ENCODE measurements at regions not wholly inside any gene's neighbourhood (a gene's known extent, or its start where the extent isn't known, plus 50 kb on each side); places are given as distances from the start of the nearest gene placed in this dataset.

DNA sequence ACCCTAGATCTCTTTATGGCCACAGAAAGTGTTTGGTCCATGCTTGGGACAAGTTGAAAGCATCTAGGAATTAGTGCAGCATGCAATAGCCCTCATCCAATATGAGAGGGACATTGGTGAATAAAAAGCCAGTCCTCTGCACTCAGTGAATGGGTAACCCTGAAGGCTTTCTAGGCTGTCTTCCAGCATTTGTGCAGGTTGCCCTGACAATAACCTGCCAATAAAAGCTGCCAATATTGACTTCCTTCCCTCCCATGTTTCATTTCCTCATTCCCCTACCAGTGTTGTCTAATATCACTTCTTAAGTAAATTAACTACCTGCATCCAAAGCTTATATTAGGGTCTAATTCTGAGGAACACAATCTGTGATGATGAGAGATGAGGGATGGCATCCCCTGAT lies 563.6 kb upstream of the NEGR1 start:
- no peak for DNase-seq (ENCODE audit: low read depth in 2 of 2)

DNA sequence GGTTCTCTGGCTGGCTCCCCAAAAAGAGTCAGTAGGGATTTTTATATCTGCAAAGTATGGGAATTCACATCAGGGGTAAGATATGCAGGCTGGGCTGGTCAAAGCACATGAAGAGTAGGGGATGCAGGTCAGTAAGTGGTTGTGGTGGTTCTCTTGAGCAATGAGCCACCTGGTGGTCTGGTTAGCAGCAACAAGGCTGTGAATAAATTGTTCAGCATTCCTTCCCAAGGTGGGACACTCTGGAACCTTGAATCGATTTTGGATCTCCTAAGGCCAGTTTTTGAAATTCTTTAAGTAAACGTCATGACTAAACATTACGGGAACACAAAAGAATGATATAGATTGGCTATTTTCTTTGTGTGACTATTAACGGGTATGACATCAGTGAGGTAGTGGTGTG lies 563.0 kb upstream of the NEGR1 start:
- DNase-seq (ENCODE audit: low read depth in 2 of 2): peak in 1 of 2 donors; percentile 2

GRCh38 chr1:72837781-72838180 lies 555.4 kb upstream of the NEGR1 start:
- no peak for DNase-seq (ENCODE audit: low read depth in 2 of 2)

DNA sequence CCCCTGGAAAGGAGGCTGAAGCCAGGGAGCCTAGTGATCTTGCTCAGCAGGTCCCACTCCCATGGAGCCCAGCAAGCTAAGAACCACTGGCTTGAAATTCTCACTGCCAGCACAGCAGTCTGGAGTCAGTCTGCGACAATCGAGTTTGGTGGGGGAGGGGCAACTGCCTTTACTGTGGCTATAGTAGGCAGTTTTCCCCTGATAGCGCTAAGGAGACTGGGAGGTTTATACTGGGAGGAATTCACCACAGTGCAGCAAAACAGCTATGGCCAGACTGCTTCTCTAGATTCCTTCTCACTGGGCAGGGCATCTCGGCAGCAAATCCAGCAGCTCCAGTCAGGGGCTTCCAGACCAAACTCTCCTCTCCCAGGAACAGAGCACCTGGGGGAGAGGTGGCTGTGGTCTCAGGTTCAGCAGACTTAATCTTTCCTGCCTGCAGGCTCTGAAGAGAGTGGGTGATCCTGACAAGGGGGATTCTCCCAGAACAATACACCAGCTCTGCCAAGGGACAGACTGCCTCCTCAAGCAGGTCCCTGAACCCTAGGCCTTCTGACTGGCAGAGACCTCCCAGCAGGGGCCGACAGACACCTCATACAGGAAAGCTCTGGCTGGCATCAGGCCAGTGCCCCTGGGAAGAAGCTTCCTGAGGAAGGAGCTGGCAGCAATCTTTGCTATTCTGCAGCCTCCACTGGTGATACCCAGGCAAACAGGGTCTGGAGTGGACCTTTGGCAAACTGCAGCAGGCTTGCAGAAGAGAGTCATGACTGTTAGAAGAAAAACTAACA lies 548.5 kb upstream of the NEGR1 start:
- DNase-seq (ENCODE audit: low read depth in 2 of 2): no peak

DNA sequence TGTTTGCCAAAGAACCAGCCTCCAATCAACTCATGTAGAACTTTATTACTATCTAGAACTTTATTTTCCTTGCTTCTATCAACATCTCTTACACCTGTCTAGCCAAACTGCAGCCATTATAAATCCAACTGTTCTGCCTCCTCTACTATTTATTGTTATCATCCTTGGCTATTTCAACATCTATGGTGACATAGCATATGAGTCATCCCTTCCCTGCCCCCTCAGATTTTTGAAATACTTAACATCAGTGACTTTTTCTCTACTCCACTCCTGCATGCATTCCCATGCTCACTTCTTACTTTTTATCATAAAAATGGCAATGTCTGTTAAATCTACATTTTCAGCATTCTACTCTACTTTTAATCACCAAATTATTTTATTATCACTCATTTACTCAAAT lies 544.9 kb upstream of the NEGR1 start:
- DNase-seq (ENCODE audit: low read depth in 2 of 2): no peak

GRCh38 chr1:72804541-72804940 lies 522.2 kb upstream of the NEGR1 start:
- no peak for DNase-seq (ENCODE audit: low read depth in 2 of 2)

DNA sequence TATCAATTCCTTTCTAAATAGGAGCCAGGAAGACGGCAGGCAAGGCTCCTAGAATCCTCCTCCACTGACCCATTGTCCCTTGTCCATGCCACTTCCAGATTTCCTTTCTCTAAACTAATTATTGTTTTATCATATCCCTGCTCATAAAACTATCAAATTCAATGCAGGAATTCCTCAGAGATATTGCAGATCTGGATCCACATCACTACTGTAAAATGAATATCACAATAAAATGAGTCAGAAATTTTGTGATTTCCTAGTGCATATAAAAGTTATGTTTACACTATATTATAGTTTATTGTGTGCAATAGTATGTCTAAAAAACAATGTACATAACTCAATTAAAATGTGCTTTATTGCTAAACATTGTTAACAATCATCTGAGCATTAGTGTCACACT lies 498.7 kb upstream of the NEGR1 start:
- DNase-seq (ENCODE audit: low read depth in 2 of 2): no peak

DNA sequence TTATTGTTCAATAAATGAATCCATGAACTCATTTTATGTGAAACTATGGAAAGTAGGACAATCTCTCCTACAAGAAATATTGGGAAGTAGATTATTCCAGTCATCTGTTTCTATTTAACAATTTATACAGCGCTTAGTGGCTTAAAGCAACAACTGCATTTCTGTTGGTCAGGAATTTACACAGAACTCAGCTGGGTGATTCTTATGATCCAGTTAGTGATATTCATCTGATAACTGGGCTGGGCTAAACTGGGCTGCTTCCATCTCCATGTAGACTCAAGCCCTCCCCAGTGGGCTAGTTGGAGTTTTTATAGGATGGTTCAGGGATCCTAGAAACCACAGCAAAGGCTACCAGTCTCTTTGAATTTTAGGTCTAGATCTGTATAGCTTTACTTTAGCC lies 497.9 kb upstream of the NEGR1 start:
- DNase-seq (ENCODE audit: low read depth in 2 of 2): no peak

- DNase-seq (ENCODE audit: low read depth in 2 of 2): no peak
Observed at GRCh38 chr1:72777918-72778317, 495.6 kb upstream of the NEGR1 start.

DNA sequence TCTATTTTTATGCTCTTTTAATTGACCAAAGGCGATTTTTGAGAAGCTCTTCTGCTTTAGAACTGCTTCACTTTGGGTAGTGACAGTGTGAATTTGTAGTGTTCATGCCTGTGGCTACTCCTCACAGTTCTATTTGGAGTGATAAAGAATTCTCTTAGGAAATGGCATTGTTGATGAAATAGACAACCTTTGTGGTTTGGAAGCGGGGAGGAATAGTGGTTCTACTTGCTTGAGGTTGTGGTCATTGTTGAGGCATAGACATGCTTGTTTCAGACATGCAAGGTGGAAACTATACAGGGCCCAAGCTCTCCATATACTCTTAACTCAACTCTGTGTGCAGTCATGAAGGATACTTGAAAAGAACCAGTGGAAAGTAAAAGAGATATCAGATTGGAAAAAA lies 481.1 kb upstream of the NEGR1 start:
- DNase-seq (ENCODE audit: low read depth in 2 of 2): no peak

- DNase-seq (ENCODE audit: low read depth in 2 of 2): no peak
Observed at GRCh38 chr1:72759486-72759885, 477.1 kb upstream of the NEGR1 start.

DNA sequence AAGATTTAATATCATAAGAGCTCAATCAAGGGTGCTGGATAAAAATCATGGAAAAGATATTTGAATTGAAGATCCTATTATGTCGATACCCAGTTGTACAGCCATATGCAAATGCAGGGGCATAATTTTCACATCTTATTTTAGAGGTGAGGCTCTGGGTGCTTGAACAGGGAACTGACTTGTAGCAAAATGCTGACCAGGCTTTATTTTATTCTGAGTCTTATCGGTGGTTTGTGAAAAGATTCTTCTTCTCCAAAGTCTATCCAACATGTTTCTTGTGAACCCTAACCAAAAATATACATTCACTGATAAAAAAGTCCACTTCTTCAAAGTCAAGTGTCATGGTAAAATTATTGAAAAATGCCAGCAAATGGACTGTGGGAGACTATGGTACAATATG lies 475.5 kb upstream of the NEGR1 start:
- DNase-seq (ENCODE audit: low read depth in 2 of 2): no peak

DNA sequence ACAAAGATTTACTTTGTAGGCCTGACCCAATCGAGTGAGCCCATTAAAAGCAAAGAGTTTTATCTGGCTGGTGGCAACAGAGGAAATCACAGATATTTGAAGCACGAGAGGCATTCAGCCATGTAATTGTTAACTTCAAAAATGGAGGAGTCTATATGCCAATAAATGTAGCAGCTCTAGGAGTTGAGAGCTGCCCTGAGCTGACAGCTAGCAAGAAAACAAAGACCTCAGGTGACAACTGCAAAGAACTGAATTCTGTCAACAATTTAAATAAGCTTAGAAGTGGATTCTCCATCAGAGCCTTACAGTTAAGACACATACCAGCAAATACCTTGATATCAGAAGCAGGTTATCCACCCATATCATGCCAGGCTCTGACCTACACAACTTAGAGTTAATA lies 463.1 kb upstream of the NEGR1 start:
- DNase-seq (ENCODE audit: low read depth in 2 of 2): no peak

DNA sequence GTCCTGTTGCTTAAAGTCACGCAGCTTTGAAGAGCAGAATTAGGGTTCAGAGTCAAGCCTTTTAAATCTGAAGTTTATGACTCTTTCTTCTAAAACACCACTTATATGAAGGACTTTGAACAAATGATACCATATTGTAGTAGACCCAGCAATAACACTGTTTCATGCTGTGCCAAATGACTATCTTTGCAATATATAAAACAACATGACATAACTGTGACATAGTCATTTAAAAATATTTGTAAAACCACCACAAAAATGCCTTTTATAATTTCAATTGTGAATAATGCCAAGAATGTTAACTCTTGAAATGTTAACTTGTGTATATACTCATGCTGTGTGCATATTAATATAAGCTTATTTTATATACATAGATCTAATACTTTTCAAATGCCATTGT lies 452.1 kb upstream of the NEGR1 start:
- DNase-seq (ENCODE audit: low read depth in 2 of 2): no peak

- no peak for DNase-seq (ENCODE audit: low read depth in 2 of 2)
Observed at GRCh38 chr1:72724951-72725861, 442.9 kb upstream of the NEGR1 start.

GRCh38 chr1:72705921-72706320 lies 423.6 kb upstream of the NEGR1 start:
- no peak for DNase-seq (ENCODE audit: low read depth in 2 of 2)

DNA sequence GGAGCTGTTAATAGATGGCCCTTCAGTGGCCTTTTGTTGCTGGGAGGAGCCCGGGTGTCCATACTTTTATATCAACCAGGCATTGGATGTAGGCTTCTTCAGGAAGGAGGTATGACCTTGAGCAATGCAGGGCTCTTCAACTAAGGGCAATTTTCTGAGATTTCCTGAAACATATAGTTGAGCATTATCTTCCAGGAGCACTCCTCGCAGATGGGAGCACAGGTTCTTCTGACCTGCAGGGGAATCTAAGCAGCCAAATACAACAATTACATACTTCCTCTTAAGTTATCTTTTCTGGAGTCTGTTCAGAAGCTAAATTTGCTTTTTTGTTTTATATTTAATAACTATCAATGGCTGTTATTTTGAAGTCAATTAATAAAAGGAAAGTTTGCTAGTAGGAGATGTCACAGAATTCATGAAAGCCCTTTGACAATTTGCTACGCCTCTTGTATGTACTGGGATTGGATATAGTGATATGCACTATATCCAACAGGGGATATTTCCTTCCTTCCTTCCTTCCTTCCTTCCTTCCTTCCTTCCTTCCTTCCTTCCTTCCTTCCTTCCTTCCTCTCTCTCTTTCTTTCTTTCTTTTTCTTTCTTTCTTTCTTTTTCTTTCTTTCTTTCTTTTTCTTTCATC lies 422.6 kb upstream of the NEGR1 start:
- DNase-seq (ENCODE audit: low read depth in 2 of 2): no peak

DNA sequence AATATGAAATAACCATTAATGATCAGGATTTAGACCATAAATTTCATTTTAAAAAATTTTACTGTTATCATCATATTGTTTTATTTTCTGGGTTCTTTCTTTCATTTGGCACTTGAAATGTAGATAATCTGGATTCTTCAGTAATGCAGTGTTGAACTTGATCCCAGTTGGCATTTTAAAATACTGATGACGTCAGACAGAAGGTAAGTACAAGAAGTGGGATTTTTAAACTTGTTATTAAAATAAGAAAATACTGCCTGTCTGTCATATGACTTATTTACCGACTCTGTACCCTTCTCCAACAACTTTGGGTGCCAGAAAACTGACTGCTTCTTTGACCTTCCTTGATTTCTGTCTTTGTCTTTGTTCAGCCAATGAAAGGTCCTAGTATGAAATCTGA lies 415.1 kb upstream of the NEGR1 start:
- DNase-seq (ENCODE audit: low read depth in 2 of 2): no peak

GRCh38 chr1:72693899-72694298 lies 411.6 kb upstream of the NEGR1 start:
- no peak for DNase-seq (ENCODE audit: low read depth in 2 of 2)

- DNase-seq (ENCODE audit: low read depth in 2 of 2): no peak
Observed at GRCh38 chr1:72693376-72693775, 411.0 kb upstream of the NEGR1 start.

DNA sequence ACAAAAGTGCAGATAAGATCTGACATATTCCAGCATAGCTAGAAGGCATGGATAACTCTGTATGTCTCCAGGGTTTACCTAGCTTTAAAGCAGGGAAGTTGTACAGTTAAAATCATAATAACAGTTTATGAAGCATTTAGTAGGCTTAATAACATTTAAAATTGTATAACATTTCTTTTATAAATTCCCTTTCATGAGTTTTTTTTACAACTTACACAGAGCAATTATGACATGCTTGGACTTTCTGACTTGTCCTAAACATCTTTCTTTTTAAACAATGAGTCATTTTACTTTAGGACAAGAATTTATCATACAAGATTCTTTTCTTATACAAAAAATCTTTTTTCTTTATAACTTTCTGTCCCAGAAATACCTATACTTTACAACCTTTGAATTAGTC lies 408.5 kb upstream of the NEGR1 start:
- DNase-seq (ENCODE audit: low read depth in 2 of 2): no peak

DNA sequence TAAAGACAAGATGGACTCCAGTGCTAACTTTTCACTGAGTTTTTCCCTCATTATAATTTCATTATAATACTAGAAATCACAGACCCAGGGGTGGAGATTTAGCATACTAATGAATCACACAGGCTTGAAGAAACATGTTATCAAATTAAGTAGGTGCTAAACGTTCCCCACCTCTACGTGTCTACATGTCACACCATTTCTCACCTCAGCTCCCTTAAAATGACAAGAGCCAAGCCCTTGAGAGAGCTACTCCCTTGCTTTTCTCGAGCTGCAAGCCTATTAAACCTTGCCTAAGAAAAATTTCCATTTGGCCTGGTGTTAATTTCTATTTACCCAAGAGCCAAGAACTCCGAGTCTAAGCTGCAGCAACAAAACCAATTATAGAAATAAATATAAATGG lies 396.3 kb upstream of the NEGR1 start:
- no peak for DNase-seq (ENCODE audit: low read depth in 2 of 2)
